Body of pancreas (tissue), 4 donors: ENCODE measurements at regions not wholly inside any gene's neighbourhood (a gene's known extent, or its start where the extent isn't known, plus 50 kb on each side); places are given as distances from the start of the nearest gene placed in this dataset.
A peak's percentile ranks its signal among the peaks of the same experiment; 100 is the strongest.

ENCODE experiments used
- ATAC-seq: fragments of 150-250 bp; one replicate; pipeline ENCODE4 v1.9.1; 2016
- DNase-seq, 4 donors: peaks; one replicate each; pipeline ENCODE4 v3.0.0-alpha.2; 2019
- H3K27ac ChIP-seq, 4 donors: fragments of 200-600 bp; sonication (generic); 1 replicate in 3 of 4; 2 replicates in 1 of 4; pipeline versions ENCODE4 v1.5.1 to v1.6.1; 2016 to 2019; ENCODE audit warnings: mild to moderate bottlenecking in 1 of 4, mixed read lengths in 1 of 4, moderate library complexity in 1 of 4
- H3K27me3 ChIP-seq, 2 donors: fragments of 200-600 bp; sonication (generic); one replicate each; pipeline ENCODE4 v1.6.0; 2016; ENCODE audit warnings: mild to moderate bottlenecking in 1 of 2
- H3K36me3 ChIP-seq, 2 donors: fragments of 200-600 bp; sonication (generic); replicated peaks in 1 of 2; 2 replicates each; pipeline ENCODE4 v1.5.1; 2016; ENCODE audit warnings: low read depth in 2 of 2; ENCODE audit not compliant: insufficient read depth in 1 of 2
- H3K4me1 ChIP-seq: fragments of 200-600 bp; sonication (generic); one replicate; pipeline ENCODE4 v1.6.0; 2016
- H3K4me3 ChIP-seq, 2 donors: fragments of 200-600 bp; sonication (generic); 1 replicate in 1 of 2; 2 replicates in 1 of 2; pipeline ENCODE4 v1.5.1; 2016 to 2019
- H3K9me3 ChIP-seq, 3 donors: fragments of 200-600 bp; sonication (generic); 1 replicate in 2 of 3; 2 replicates in 1 of 3; pipeline ENCODE4 v1.5.1; 2016
- CTCF ChIP-seq, 7 experiments: fragments of 450-650 bp in 4 of 7; fragments of 200-600 bp in 3 of 7; sonication (generic) in 3 of 7; IDR thresholded peaks; one replicate each; pipeline ENCODE4 v1.5.1; 2016 to 2019; ENCODE audit warnings: antibody characterized with exemption in 7 of 7
- POLR2A ChIP-seq, 3 donors: fragments of 450-650 bp; IDR thresholded peaks; one replicate each; pipeline ENCODE4 v1.6.1; 2016; ENCODE audit warnings: antibody characterized with exemption in 3 of 3, mild to moderate bottlenecking in 2 of 3
- WGBS, 2 donors: methylation state at CpG; one replicate each; pipeline ENCODE4 v1.1.5; 2017; 5-methylcytosine and 5-hydroxymethylcytosine counted together
- intact Hi-C: fragments of 100-400 bp; cut with DNase I; formaldehyde crosslinking; loops from one replicate; pipeline ENCODE4 v1.15.1; 2023

GRCh38 chr10:107686095-107686494 lies 521.6 kb upstream of the SORCS1 start:
- Histone ChIP-seq H3K4me1 (no peaks in the 10 kb centered on the region), H3K36me3 (no peaks in the 10 kb centered on the region), H3K27me3 (no peaks in the 10 kb centered on the region), H3K27ac (no peak overlapping the region), H3K4me3 (no peak overlapping the region), H3K9me3 (no peaks in the 10 kb centered on the region)
- ATAC-seq: no peak
- intact Hi-C loops: no loop called here
- no peak for TF ChIP-seq CTCF (IDR thresholded peaks at IDR 0.05)
- TF ChIP-seq POLR2A (IDR thresholded peaks at IDR 0.05): no peak
- 57 to 80% methylated on average over 3 of the region's 3 CpGs for WGBS, 2 donors
- DNase-seq: peak in 2 of 4 donors; percentile 6 to 34

GRCh38 chr10:107671960-107672359 lies 507.5 kb upstream of the SORCS1 start:
- H3K4me1 ChIP-seq: no peaks in the 10 kb centered on the region
- no peaks in the 10 kb centered on the region for H3K27me3 ChIP-seq
- DNase-seq (no peak), ATAC-seq (no peak)
- H3K4me3 ChIP-seq: no peak overlapping the region
- no peaks in the 10 kb centered on the region for H3K36me3 ChIP-seq
- H3K9me3 ChIP-seq: no peaks in the 10 kb centered on the region
- TF ChIP-seq CTCF (IDR thresholded peaks at IDR 0.05) (no peak), POLR2A (IDR thresholded peaks at IDR 0.05) (no peak)
- no peak overlapping the region for H3K27ac ChIP-seq
- intact Hi-C loops: no loop called here

DNA sequence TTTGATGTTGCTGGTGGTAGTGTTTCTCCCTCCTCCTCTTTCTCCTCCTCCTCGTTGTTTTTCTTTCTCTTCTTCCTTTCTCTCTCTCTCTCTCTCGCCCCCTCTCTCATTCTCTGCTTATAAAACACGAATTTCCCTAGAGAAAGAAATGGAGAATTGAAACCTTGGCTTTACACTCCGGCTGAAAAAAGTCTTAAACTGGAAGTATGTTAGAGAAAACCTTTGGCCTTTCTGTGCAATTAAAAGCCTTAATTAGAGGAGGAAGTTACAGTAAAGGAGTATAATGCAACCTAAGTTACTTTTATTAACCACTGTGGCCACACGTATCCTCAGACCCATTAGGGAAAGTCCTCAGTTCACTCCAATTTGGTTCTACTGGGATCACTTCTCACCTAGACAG lies 501.7 kb upstream of the SORCS1 start:
- H3K4me1 ChIP-seq: no peaks in the 10 kb centered on the region
- intact Hi-C loops: no loop called here
- H3K27me3 ChIP-seq: no peaks in the 10 kb centered on the region
- TF ChIP-seq CTCF (IDR thresholded peaks at IDR 0.05) (no peak), POLR2A (IDR thresholded peaks at IDR 0.05) (no peak)
- H3K4me3 ChIP-seq: no peak overlapping the region
- H3K27ac ChIP-seq: no peak overlapping the region
- H3K9me3 ChIP-seq: no peaks in the 10 kb centered on the region
- DNase-seq (no peak), ATAC-seq (no peak)
- WGBS, 2 donors: 34 to 43% methylated on average over 5 of the region's 5 CpGs
- no peaks in the 10 kb centered on the region for H3K36me3 ChIP-seq

GRCh38 chr10:107665459-107665858 lies 501.0 kb upstream of the SORCS1 start:
- no peak for ATAC-seq
- H3K36me3 ChIP-seq: no peaks in the 10 kb centered on the region
- TF ChIP-seq CTCF (IDR thresholded peaks at IDR 0.05) (no peak), POLR2A (IDR thresholded peaks at IDR 0.05) (no peak)
- WGBS, 2 donors: 68 to 76% methylated on average over 4 of the region's 4 CpGs
- no peak overlapping the region for H3K27ac ChIP-seq
- no peak overlapping the region for H3K4me3 ChIP-seq
- H3K4me1 ChIP-seq: no peaks in the 10 kb centered on the region
- intact Hi-C loops: no loop called here
- no peaks in the 10 kb centered on the region for H3K9me3 ChIP-seq
- DNase-seq: no peak
- H3K27me3 ChIP-seq: no peaks in the 10 kb centered on the region

DNA sequence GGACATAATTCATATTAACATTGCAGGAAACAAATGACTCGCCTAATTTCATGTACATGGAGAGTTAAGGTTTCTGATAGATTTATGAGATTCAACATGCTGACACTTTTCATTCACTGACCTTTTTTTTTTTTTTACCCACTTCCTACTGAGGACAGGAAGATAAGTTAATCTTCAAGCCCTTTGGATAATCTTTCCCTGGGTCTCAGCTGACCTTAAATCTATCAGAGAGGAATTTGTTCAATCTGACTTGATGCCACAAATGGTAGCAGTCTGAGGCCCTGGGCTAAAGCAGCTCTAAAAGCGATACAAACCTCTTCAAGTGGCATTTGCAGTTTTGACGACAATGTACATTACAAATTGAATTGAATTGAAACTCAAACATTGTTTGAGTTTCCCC lies 493.3 kb upstream of the SORCS1 start:
- H3K27me3 ChIP-seq: no peaks in the 10 kb centered on the region
- TF ChIP-seq POLR2A (IDR thresholded peaks at IDR 0.05): no peak
- TF ChIP-seq CTCF (IDR thresholded peaks at IDR 0.05): no peak
- H3K27ac ChIP-seq: no peak overlapping the region
- no peaks in the 10 kb centered on the region for H3K36me3 ChIP-seq
- no peak for ATAC-seq
- intact Hi-C loops: no loop called here
- peaks cover 5% of the 10 kb centered on the region for H3K4me1 ChIP-seq
- 37 to 56% methylated on average over 3 of the region's 3 CpGs for WGBS, 2 donors
- H3K4me3 ChIP-seq: no peak overlapping the region
- H3K9me3 ChIP-seq: no peaks in the 10 kb centered on the region
- DNase-seq: no peak
